GM19240 (cell line): ENCODE measurements at regions not wholly inside any gene's neighbourhood (a gene's known extent, or its start where the extent isn't known, plus 50 kb on each side); places are given as distances from the start of the nearest gene placed in this dataset.
"Not testable (repeated sequence)": the region's sequence is repeated elsewhere in the genome, so short reads cannot be mapped to it uniquely, and the experiment has no call there.

ENCODE experiments used
- DNase-seq: peaks from one replicate; pipeline ENCODE4 v3.0.0; 2011; ENCODE audit warnings: low spot score; ENCODE audit not compliant: insufficient read length

GRCh38 chrX:74180716-74181115 lies 123.3 kb upstream of the ZCCHC13 start:
- no peak for DNase-seq

- DNase-seq = no peak
Observed at GRCh38 chrX:74179990-74180389, 124.0 kb upstream of the ZCCHC13 start.

- no peak for DNase-seq
Observed at GRCh38 chrX:74179499-74179898, 124.5 kb upstream of the ZCCHC13 start.

- DNase-seq = no peak
Observed at GRCh38 chrX:74179071-74179470, 124.9 kb upstream of the ZCCHC13 start.

GRCh38 chrX:74178536-74178935 lies 125.4 kb upstream of the ZCCHC13 start:
- no peak for DNase-seq

- no peak for DNase-seq
Observed at GRCh38 chrX:74171465-74171864, 132.5 kb upstream of the ZCCHC13 start.

GRCh38 chrX:74162199-74162598 lies 141.8 kb upstream of the ZCCHC13 start:
- no peak for DNase-seq

- DNase-seq = no peak
Observed at GRCh38 chrX:74160816-74161215, 143.2 kb upstream of the ZCCHC13 start.

GRCh38 chrX:74160358-74160757 lies 143.6 kb upstream of the ZCCHC13 start:
- DNase-seq = no peak

- DNase-seq = no peak
Observed at GRCh38 chrX:74147439-74147838, 156.5 kb upstream of the ZCCHC13 start.

GRCh38 chrX:74138943-74139342 lies 165.0 kb upstream of the ZCCHC13 start:
- DNase-seq = no peak

GRCh38 chrX:74133156-74133796 lies 170.7 kb upstream of the ZCCHC13 start:
- DNase-seq = peak; percentile 41

GRCh38 chrX:74132280-74132679 lies 171.7 kb upstream of the ZCCHC13 start:
- DNase-seq = no peak

- no peak for DNase-seq
Observed at GRCh38 chrX:74119016-74119910, 184.7 kb upstream of the ZCCHC13 start.

- no peak for DNase-seq
Observed at GRCh38 chrX:74117962-74118902, 185.7 kb upstream of the ZCCHC13 start.

- DNase-seq = no peak
Observed at GRCh38 chrX:74111245-74111644, 192.7 kb upstream of the ZCCHC13 start.

GRCh38 chrX:74107666-74108065 lies 196.3 kb upstream of the ZCCHC13 start:
- no peak for DNase-seq

GRCh38 chrX:74104356-74105015 lies 199.5 kb upstream of the ZCCHC13 start:
- no peak for DNase-seq

- not testable (repeated sequence) for DNase-seq
Observed at GRCh38 chrX:74098407-74098806, 205.6 kb upstream of the ZCCHC13 start.

- no peak for DNase-seq
Observed at GRCh38 chrX:74090049-74090448, 213.9 kb upstream of the ZCCHC13 start.

- DNase-seq = no peak
Observed at GRCh38 chrX:74085642-74086236, 218.2 kb upstream of the ZCCHC13 start.
